Adrenal gland (tissue), 5 donors: ENCODE measurements at regions not wholly inside any gene's neighbourhood (a gene's known extent, or its start where the extent isn't known, plus 50 kb on each side); places are given as distances from the start of the nearest gene placed in this dataset.

Experiments used
- CTCF ChIP-seq, 6 experiments: fragments of 450-650 bp in 4 of 6; fragments of 200-600 bp in 2 of 6; sonication (generic) in 1 of 6; IDR thresholded peaks; 1 replicate in 5 of 6; 2 replicates in 1 of 6; pipeline versions ENCODE4 v1.5.1 to v1.8.0; 2016 to 2021; ENCODE audit warnings: antibody characterized with exemption in 6 of 6, mild to moderate bottlenecking in 2 of 6, moderate library complexity in 1 of 6
- POLR2A ChIP-seq, 2 donors: fragments of 450-650 bp; IDR thresholded peaks; one replicate each; pipeline ENCODE4 v1.6.1; 2017; ENCODE audit warnings: antibody characterized with exemption in 2 of 2, mild to moderate bottlenecking in 2 of 2, moderate library complexity in 1 of 2
- donor health status: DM: no; HTN: no; CAD: no.

GRCh38 chr7:69232445-69233376 is 365.6 kb upstream of the AUTS2 start:
- TF ChIP-seq CTCF (IDR thresholded peaks at IDR 0.05): no peak
- TF ChIP-seq POLR2A (IDR thresholded peaks at IDR 0.05): no peak
